GM18499 (cell line): ENCODE measurements at regions not wholly inside any gene's neighbourhood (a gene's known extent, or its start where the extent isn't known, plus 50 kb on each side); places are given as distances from the start of the nearest gene placed in this dataset.
"Not testable (repeated sequence)": the region's sequence is repeated elsewhere in the genome, so short reads cannot be mapped to it uniquely, and the experiment has no call there.

ENCODE experiments used
- ATAC-seq: cut with Tn5 transposase; IDR thresholded peaks from one replicate; pipeline ENCODE4 v1.9.1; 2021; ENCODE audit warnings: moderate number of reproducible peaks; ENCODE audit not compliant: insufficient read depth, unreplicated experiment

- not testable (repeated sequence) for ATAC-seq
Observed at GRCh38 chr1:199843096-199843495, 184.4 kb upstream of the NR5A2 start.

- no peak for ATAC-seq
Observed at GRCh38 chr1:199843861-199844260, 183.6 kb upstream of the NR5A2 start.

GRCh38 chr1:199847021-199847420, 180.5 kb upstream of the NR5A2 start:
- no peak for ATAC-seq

DNA sequence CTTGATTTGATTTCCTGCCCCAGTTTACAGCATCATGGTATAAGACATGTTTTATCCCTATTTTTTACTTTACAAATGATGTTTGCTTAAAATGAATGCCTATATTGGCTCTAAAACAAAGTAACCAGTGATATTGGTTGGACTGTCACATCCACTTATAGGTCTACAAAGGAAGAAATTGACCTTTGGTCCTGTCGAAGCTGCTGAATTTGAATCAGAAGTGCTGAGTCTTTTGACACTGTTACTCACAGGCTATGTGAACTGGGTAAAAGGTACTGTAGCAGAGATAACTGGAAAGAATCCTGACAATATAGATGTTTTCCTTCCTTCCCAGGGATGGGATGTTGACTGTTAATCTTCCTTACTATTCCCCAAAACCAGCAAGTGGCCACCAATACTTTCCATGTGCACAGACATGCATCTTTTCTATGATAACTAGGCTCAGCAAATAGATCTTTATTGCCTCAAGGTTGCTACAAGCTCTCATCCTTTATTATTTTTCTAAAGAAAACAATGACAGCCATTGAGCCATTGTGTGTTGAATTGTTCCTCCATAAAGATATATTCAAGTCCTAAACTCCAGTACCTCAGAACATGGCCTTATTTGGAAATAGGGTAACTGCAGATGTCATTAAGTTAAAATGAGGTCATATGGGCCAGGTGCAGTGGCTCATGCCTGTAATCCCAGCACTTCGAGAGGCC, 175.9 kb upstream of the NR5A2 start:
- ATAC-seq, result no peak

GRCh38 chr1:199854686-199855321, 172.7 kb upstream of the NR5A2 start:
- no peak for ATAC-seq

DNA sequence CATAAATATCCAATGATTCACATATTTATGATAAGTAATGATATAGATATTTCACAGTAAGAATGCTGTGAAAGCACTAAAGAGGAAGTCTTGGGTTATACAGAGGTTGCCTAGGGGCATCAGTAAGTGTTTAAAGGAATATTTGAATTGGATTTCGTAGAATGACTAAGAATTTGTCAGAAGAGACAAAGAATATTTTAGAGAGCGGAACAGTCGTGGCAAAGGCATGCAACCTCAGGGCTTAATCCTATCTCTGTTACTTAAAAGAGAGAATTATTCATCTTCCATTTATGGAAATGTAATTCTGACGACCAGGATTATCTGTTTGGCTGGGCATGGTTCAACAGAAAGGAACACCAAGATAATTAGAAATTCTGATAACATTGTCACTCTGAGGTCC, 171.9 kb upstream of the NR5A2 start:
- no peak for ATAC-seq

DNA sequence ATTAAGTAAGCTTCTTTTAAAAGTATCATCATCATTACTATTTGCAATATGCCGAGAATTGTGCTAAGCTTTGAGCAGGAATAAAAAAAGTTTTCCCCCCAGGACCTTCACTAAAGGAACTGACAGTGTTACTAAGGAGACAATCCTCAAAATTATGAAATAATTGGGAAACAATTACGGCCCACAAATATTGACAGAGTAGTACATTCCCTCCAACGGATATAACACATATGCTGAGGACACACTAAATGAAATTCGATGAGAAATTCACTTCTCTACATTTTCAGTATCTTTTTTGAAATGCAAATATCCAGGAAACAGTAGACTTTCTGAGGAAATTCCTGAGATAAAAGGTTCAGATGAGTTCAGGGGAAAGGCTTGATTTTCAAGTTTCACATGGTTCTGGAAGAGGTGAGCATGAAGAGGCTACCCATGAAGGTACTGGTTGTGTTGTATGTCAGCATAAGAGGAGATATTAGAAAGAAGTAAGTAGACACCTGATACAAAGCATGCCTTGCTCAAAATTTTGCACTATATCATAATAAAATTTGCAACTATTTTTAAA, 171.2 kb upstream of the NR5A2 start:
- ATAC-seq, result no peak

- no peak for ATAC-seq
Observed at GRCh38 chr1:199857108-199857507, 170.4 kb upstream of the NR5A2 start.

GRCh38 chr1:199857516-199857915, 170.0 kb upstream of the NR5A2 start:
- no peak for ATAC-seq

DNA sequence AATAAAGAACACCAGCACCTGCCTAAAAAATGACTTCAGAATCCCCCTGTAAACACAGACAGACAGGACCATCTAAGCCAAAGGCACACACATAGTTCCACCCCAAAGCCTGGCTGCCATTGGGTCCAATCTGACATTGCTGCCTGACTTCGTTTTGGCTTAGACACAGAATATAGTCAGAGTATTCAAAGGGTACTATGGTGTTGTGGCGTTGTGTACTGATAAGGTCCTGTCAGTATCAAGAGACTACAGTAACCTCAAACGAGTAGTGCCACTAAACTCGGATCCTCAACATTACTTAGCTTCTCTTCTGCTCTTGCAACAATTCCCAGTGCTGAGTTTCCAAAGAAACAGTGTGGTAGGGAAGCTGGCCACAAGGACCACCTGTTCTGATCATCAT, 169.3 kb upstream of the NR5A2 start:
- ATAC-seq, result no peak

- ATAC-seq, result no peak
Observed at GRCh38 chr1:199858856-199859255, 168.7 kb upstream of the NR5A2 start.

- no peak for ATAC-seq
Observed at GRCh38 chr1:199859491-199859933, 168.0 kb upstream of the NR5A2 start.

- ATAC-seq, result no peak
Observed at GRCh38 chr1:199861020-199861795, 166.3 kb upstream of the NR5A2 start.

GRCh38 chr1:199862047-199862446, 165.5 kb upstream of the NR5A2 start:
- no peak for ATAC-seq

- no peak for ATAC-seq
Observed at GRCh38 chr1:199866210-199866617, 161.3 kb upstream of the NR5A2 start.

GRCh38 chr1:199867601-199868000, 159.9 kb upstream of the NR5A2 start:
- ATAC-seq, result no peak

GRCh38 chr1:199868777-199869176, 158.7 kb upstream of the NR5A2 start:
- ATAC-seq, result no peak

DNA sequence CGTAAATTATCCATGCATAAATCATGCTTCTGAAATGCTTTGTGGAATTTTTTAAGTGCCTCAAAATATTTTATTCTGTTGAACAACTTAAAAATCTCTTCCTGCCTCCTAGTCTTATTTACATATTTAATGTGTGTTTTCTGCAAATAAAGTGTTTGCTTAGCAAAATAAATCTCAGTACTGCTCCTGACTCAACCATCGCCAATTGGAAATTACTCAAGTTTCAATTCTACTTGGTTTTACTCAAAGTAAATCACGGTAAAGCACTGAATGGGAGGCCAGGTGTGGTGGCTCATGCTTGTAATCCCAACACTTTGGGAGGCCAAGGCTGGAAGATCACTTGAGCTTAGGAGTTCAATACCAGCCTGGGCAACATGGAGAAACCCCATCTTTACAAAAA, 152.2 kb upstream of the NR5A2 start:
- no peak for ATAC-seq

DNA sequence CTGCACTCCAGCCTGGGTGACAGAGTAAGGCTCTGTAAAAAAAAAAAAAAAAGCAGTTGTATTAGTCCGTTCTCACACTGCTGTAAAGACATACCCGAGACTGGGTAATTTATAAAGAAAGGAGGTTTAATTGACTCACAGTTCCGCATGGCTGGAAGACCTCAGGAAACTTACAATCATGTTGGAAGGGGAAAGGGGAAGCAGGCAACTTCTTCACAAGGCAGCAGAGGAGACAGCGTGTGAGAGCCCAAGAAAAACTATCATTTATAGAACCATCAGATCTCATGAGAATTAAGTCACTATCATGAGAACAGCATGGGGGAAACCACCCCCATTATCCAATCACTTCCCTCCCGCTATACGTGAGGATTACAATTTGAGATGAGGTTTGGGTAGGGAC, 151.7 kb upstream of the NR5A2 start:
- no peak for ATAC-seq

DNA sequence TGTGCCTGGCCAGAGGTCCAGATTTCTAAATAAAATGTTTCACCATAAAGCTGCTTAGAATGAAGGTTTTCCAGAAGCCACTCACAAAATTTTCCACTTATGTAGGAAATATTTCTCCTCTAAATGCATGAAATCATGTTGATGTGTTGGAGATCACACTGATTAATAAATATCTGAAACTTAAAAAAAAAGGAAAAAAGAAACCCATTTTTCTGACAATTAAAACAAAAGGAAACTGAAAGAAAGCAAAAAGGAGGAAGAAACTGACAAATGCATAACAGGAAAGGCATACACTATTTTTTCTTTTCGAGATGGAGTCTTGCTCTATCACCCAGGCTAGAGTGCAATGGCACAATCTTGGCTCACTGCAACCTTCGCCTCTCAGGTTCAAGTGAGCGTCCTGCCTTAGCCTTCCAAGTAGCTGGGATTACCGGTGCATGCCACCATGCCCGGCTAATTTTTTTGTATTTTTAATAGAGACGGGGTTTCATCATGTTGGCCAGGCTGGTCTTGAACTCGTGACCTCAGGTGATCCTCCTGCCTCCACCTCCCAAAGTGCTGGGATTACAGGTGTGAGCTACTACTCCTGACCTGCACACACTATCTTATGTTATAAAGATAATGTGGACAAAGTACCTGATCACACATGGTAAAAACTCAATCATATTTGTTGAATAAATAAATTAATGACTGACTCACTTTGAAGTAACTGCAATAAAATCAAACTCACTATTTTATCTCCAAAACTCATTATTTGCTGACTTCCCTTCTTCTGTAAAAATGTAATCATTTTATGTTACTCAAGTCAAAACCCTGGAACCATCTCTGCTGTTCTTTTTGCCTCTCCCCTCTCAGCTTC, 149.8 kb upstream of the NR5A2 start:
- no peak for ATAC-seq
